K562 (cell line): ENCODE measurements at regions not wholly inside any gene's neighbourhood (a gene's known extent, or its start where the extent isn't known, plus 50 kb on each side); places are given as distances from the start of the nearest gene placed in this dataset.
"Not testable (repeated sequence)": the region's sequence is repeated elsewhere in the genome, so short reads cannot be mapped to it uniquely, and the experiment has no call there.

ENCODE experiments used
- CBX1 ChIP-seq: sonication (generic); IDR thresholded peaks from 2 replicates; pipeline ENCODE4 v1.6.1; 2016; ENCODE audit warnings: antibody characterized with exemption, low read depth, mild to moderate bottlenecking
- EZH2 ChIP-seq: IDR thresholded peaks from 2 replicates; pipeline ENCODE4 v1.6.1; 2012; ENCODE audit warnings: low read depth, mild to moderate bottlenecking, inconsistent platforms, low read length, borderline replicate concordance
- SREBF2 ChIP-seq: sonication (generic); formaldehyde crosslinking; IDR thresholded peaks from 2 replicates; pipeline ENCODE4 v1.4.0; 2020; ENCODE audit warnings: mild to moderate bottlenecking, missing genetic modification reagents

- not testable (repeated sequence) for TF ChIP-seq CBX1, SREBF2, EZH2
These were observed 161.8 kb upstream of the POTED start for GRCh38 chr21:13447767-13448166.
